Dermis microvascular lymphatic vessel endothelial cell (primary cell): ENCODE measurements at regions not wholly inside any gene's neighbourhood (a gene's known extent, or its start where the extent isn't known, plus 50 kb on each side); places are given as distances from the start of the nearest gene placed in this dataset.
"Not testable (repeated sequence)": the region's sequence is repeated elsewhere in the genome, so short reads cannot be mapped to it uniquely, and the experiment has no call there.

Experiments
- DNase-seq, 2 donors: peaks; one replicate each; pipeline versions ENCODE4 v3.0.0 to v3.0.0-alpha.2; 2010; ENCODE audit warnings: low read depth in 2 of 2

DNA sequence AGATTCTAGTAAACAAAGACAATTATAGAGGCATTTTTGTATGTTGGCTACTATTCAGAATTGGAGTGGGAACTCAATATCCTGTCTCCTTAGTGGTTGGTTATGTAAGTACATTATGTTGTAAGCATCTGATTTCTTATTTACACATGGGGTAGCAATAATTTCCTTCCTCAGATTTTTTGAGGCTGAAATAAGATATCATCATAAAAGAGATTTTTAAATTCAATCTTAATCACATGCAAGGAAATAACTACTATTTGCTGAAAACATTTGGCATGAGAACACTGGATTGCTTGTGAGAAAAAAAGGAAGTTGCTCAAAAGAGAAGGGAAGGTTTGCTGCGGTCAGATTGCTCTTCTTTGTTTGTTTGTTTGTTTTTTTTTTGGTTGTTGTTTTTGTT lies 437.7 kb upstream of the HS3ST1 start:
- DNase-seq, result no peak

DNA sequence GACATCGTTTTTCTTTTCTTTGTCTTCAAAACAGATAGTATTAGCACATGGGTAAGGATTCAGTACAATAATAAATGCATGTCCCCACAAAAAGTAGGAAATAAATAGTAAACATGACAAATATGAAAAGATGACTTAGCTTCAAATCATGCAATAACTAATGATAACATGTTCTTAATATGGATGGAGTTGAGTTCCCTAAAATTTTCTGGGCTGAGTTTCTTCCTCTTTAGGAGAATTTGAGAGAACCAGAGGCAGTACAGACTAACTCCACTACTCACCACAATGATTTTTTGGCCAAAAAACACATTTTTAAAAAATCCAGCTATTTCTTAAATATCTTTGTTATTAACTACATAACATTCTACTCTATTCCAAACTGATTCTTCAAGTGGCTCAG lies 432.3 kb upstream of the HS3ST1 start:
- DNase-seq, result no peak

DNA sequence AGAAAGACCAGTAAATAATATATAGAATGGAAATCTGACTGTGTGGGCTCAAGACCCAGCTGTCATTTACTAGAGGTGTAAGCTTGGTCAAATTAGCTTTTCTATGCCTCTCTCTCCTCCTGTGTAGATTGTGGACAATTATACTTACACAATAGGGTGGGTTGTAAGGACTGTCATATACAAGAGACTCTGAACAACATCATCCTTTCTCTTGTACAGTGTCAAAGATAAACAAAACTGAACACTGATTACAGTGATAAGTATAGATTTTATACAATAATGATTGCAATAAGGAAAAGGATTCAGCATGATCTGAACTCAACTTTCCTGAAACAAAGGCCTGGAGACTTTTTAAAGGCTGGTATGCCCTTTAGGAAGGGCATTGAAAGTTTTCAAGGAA lies 429.2 kb upstream of the HS3ST1 start:
- no peak for DNase-seq

DNA sequence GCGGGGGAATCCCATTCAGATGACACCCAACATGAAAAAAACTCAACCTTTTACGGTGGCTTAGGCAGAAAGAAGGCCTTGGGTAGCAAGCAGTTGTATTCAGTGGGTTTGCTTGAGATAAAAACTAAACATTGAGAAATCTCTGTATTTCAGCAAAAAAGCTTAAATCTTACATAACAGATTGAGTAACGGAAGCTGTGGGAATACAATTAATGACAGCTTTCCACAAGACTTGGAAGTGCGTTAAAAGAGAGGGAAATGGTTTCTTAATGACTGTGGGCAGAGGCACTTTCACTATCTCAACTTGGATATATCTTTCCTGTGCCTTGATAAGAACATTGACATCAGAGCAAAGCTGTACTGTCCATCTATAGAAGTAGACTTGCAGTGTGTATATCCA lies 418.5 kb upstream of the HS3ST1 start:
- no peak for DNase-seq

DNA sequence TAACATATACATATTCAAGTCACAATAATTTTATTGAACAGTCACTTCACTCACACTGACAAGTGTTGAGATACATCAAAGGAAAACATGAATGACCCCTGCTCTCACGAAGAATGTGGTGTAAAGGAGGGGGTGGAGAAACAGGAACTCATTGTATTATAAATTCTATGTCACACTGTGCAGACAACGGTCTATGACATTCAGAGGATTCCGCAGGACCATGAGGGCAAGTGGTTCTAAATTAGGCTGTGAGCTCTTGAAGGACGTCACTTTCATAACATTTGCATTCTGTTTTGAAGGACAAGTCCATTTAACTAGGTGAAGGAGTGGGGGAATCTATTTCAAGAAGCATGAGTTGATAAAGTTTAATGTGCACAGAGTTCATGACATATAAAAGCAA lies 415.2 kb upstream of the HS3ST1 start:
- peak in 1 of 2 donors; percentile 0 for DNase-seq

DNA sequence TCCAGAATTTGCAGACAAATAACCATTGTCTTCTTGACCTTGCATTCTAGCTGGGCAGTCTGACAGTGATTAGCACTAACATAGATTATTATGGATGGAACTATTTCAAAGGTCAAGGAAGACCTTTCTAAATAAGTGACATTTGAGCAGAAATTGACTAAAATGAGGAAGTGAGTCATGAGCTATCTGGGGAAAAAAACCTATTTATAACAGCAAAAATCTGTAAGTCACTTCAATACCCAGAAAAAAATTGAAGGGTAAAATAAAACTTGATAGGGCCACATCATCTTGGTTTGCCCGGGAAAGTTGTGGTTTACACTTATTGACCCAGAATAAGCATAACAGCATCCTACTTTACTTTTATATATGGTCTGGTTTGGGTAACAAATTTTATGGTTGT lies 414.6 kb upstream of the HS3ST1 start:
- peak in 1 of 2 donors; percentile 7 for DNase-seq

DNA sequence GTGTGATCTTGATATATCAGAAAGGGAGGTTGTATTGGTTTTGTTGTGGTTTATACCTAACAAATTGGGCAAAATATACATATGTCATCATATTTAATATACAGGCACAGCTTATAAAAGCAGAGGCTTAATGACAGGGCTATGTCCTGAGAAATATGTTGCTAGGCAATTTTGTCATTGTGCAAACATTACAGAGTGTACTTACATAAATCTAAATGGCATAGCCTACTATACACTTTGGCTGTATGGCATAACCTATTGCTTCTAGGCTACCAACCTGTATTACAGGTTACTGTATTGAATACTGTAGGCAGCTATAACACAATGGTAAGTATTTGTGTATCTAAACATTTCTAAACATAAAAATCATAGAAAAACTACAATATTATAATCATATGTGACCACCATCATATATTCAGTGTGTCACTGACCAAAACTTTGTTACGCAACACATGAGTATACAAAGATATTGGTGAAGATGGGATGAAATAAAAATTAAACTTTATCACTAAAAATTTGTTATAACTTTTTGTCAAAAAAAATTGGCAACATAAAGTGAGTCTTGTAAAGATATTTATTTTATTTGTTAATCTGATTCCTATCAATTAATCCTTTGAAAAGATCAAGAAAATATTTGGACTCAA lies 414.0 kb upstream of the HS3ST1 start:
- DNase-seq, result no peak

DNA sequence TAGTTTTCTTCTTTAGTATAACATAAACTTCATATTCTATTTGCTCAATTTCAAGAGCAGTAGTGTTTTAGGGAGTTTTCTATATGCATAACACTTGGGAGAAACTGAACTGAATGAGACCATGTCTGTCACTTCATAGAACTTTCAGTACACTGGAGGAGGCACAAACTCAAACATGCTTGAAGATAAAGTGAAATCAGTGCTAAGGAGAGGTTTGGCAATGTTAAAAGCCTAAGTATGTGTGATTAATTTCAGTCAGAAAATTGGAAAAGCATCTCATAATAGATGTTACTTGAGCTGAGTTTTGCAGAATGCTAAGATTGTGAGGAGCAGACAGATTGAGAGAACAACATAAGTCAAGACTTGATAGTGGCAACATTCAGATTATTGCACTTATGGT lies 411.2 kb upstream of the HS3ST1 start:
- DNase-seq, result no peak

DNA sequence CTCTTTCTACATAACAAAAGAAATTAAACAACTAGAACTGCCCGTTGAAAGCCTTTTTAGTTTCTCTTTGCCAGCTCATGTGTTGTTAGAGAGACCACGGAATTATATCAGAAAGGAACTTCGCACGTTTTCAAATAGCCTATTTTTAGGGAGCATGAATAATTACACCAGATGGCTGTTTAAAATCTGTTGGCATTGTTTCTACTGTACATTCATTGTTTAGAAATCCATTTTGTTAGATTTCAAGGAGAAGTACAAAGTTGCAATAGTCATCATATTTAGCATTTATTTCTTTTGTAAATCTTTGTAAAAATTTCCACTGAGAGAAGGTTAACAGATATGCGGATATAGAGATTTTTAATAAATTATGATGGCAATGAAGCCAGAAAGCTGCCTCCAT lies 403.0 kb upstream of the HS3ST1 start:
- DNase-seq, result peak; percentile 7 to 25

DNA sequence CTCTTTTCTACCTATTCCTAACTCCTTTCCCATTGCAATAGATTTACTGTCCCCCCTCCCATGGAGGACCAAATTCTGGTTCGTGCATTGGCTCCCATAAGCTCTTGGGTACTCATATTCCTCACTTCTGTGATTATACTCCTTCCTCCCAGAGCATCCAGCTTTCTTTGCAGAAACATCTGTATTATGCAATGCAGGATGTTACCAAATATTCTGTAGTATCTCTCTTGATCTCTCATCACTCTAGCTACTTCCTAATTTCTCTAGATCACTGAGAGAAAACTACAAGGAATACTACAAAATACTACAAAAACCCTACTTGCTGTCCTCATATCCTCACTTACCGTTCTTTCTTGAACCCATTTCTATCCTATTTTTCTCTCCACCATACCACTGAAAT lies 395.9 kb upstream of the HS3ST1 start:
- no peak for DNase-seq

DNA sequence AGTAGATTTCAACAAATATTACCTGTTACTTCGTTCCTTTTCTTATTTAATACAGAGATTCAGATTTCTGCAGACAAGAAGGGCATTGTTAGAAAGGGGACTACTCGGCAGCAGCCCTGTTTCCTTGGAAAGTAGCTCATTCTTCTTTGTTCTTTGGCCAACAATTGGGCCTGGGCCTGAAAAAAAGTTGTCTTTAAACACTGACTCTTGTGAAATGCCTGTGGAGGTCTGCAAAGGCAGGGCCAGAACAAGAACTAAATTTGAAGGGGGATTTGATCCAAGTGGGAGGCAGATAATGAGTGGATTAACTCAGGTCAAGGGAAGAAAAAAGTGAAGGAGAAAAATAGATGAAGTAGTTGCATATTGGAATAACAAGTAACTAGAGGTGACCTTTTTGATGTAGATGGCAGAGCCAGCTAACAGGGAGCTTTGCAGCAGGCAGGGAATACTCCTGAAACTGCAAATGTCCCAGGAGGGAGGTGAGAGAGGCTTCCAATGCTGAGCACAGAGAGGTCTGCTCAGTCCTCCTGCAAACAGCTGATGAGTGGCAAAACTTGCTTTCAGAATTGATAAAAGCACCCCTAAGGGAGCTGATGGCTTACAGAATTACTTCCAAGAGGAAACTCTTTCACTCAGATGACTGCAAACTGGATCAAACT lies 393.2 kb upstream of the HS3ST1 start:
- no peak for DNase-seq

DNA sequence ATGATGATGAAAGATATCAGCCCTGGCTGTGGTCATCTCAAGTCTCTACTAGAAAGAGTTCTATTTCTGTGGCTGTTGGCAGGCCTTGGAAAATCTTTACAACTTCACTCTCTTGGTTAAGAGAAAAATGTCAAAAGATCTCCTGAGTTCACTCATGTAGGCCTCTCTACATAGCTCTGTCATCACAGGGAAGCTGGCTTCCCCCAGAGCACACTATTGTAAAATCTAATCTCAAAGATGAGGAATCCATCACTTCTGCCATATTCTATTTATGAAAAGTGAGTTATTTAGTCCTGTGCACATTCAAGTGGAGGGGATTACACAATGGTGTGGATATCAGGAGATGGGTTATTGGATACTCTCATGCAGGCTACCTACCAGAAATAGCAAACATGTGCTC lies 388.4 kb upstream of the HS3ST1 start:
- no peak for DNase-seq

DNA sequence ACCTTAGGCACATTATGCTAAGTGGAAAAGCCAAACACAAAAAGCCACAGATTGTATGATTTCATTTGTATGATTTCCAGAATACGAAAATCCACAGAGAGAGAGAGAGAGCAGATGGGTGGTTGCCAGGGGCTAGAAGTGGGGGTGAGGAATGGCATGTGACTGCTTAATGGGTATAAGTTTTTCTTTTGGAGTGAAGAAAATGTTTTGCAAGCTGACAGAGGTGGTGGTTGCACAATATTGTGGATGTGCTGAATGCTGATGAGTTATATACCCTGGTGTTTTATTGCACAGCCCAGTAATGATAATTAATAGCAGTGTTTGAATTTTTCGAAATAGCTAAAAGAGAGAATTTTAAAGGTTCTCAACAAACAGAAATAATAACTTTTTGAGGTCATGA lies 386.1 kb upstream of the HS3ST1 start:
- no peak for DNase-seq

DNA sequence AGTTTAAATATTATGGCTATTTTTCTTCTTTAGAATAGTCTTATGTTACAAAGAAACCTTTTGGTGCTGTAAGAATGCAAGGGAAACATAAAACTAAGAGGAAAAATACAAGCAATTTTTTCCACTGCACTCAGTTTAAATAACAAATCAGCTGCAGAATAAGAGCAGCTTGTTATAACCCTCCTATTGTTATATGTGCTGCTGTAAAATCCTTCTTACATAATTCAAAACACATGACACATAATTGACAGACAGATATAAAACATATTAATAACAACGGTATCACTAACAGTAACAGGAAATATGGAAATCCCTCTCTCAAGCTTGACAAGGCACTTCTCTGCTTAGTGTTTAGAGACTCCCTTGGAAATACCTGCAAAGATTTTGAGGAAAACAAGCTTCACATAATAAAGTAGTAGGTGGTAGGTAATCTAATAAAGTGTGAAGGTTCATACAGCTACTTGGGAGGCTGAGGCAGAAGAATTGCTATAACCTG lies 385.3 kb upstream of the HS3ST1 start:
- peak; percentile 72 to 87 for DNase-seq

DNA sequence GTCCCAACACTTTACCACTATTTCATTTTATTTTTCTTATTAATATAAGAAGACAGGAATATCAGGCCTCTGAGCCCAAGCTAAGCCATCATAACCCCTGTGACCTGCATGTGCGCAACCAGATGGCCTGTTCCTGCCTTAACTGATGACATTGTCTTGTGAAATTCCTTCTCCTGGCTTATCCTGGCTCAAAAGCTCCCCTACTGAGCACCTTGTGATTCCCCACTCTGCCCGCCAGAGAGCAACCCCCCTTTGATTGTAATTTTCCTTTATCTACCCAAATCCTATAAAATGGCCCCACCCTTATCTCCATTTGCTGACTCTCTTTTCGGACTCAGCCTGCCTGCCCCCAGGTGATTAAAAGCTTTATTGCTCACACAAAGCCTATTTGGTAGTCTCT lies 382.8 kb upstream of the HS3ST1 start:
- not testable (repeated sequence) for DNase-seq

DNA sequence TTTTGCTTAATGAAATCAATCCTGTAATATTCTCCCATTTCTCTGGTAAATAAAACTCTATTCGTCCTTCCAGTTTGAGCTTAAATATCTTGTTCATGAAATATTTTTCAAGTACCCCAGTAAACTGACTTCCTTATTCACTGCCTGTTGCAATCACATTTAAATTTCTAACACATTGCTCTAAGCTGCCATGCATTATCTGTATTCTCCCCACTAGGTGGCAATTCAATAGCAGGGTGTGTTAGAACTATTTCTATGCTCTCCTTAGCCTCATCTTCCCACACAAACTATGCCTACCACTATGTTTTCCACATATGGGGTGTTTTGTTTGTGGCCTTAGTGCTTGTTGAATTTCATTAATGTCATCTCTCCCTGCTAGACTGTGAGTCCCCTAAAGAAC lies 377.1 kb upstream of the HS3ST1 start:
- peak; percentile 78 to 79 for DNase-seq

DNA sequence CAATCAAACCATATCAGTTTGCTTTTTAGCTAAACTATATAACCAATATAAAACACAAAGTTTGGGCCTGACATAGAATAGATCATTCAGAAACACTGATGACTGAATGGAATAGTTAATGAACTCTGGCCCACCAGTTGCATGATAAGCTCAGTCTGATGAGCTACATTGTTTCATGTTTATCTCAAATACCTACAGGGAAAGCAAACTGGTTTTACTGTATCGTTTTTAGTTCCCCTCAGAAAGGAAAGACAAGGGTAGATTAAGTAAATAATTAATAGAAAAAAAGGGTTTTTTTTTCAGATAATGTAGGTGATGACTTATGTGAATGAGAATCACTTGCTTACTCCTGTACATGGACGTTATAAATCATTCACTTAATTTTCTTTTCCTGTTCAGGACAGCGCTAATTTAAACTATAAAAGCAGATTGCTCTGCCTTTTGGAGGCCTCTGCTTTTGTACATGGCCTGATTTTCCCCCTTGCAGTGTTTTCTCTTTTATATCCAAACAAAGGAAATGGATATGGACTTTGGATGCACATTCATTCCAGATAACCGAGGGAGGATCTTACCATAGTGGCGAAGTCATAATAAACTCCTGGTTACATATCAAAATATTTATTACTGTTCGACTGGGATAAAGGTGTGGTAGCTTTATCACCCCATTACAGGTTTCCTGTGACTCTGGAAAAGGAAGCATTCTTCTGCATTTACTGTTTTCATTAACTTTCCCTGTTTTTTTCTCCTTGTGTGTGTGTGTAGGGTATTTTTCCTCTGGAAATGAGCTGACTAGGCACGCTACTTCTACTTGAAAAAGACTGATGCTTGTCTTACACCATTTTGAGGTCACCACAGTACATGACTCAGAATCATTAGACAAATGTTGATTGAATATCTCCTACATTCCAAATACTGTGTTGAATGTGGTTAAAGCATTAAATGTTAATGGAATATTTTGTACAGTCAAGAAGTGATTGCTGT lies 373.1 kb upstream of the HS3ST1 start:
- DNase-seq, result peak; percentile 98 to 99

DNA sequence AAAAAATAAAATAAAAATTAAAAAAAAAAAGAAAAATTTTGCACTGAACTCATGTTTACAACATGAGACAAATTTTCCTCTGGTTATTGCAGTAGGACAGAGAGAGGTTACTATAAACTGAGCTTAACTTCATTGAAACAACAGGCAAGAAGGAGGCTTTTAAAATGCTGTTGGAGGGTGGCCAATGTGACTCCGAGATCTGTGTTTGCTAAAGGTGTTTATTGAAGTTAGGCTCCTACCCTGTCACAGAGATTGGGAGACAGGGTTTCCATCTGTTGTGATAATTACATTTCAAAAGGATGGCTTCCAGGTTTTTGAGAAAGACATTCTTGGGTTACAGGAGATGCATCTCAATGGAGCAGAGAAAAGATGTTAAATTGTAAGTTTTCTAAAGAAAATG lies 370.5 kb upstream of the HS3ST1 start:
- DNase-seq, result no peak

DNA sequence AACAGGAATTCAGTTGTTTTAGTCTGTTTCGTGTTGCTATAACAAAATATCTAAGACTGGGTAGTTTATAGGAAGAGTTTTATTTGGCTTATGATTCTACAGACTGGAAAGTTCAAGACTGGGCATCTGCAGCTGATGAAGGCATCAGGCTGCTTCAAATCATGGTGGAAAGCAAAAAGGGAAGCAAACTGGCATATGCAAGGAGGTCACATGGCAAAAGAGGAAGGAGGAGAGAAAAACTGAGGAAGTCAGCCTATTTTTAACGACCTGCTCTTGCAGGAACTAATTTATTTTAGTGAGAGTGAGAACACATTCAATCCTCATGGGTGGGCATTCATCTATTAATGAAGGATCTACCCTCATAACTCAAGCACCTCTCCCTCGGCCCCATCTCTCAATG lies 363.1 kb upstream of the HS3ST1 start:
- no peak for DNase-seq

DNA sequence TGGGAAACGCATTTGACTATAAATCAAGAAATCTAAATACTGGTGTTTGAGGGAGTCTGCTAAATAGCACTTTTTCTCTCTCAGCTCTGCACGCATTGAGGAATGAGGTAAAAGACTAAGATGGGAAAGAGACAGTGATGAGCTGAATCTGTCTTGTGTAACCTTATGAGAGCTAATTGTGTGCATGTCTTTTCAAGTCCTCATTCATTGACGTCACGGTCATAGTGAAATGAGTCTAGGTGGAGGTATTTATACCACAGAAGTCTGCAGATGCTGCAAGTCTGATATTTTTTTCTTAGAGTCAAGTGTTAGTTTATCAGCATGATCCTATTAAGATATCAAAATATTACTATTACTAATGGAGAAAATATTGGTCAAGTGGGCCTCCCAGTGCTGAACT lies 361.5 kb upstream of the HS3ST1 start:
- no peak for DNase-seq

DNA sequence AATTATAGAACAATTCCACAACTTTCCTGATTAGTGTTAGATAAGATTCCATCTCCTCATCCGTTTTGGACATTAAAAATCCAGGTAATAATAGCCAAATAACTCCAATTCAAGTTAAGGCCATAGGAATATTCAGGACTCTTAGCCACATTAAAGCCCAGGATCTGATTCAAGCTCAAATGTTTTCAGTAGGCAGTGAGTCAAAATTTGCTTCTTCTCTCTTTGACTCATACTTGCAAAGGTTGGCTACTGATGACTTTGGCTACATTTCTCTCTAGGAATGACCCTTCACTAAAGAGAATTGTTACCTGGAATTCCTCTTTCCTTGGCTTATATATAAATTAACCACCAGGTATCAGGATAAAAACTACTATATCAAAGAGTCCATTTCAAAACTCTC lies 354.9 kb upstream of the HS3ST1 start:
- DNase-seq, result no peak

DNA sequence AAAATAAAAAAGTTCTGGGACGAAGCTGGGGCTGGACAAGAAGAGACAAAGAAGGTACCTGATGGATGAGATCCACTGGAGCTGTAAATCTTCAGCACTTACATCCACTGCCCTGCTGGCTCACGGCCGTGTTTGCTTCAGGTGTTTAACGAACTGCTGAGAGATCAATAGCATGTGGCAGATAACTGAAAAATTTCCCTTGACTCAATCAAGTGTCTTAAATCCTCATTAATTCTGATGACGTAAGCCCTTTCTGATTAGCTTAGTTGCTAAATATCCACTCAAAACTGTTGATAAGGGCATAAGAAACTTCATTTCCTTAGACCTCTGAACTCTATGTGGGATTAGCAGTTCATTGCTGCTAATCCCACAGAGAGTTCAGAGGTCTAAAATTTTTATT lies 354.2 kb upstream of the HS3ST1 start:
- no peak for DNase-seq
